GM18873 (cell line): ENCODE measurements at regions not wholly inside any gene's neighbourhood (a gene's known extent, or its start where the extent isn't known, plus 50 kb on each side); places are given as distances from the start of the nearest gene placed in this dataset.
"Not testable (repeated sequence)": the region's sequence is repeated elsewhere in the genome, so short reads cannot be mapped to it uniquely, and the experiment has no call there.

Source experiments
- ATAC-seq: cut with Tn5 transposase; IDR thresholded peaks from one replicate; pipeline ENCODE4 v1.9.1; 2021; ENCODE audit warnings: mild to moderate bottlenecking, moderate library complexity, moderate number of reproducible peaks; ENCODE audit not compliant: unreplicated experiment, low FRiP score

DNA sequence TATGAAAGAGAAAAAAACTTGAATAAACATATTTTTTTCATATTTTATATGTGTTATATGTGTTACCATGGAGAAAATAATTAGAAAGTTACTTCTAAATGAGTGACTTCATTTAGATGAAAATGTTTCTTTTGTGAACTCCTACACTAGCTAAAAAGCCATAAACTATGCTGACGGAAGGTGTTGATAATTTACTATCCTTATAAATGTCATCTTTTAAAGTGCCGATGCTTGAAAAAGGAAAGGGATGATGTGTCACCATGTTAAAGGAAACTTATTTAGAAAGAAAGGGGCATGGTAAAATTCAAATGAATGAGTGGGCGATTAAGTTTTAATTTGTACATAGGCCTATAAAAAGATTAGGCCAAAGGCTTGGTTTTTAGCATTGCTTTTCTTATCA is 133.8 kb downstream of the SPRY1 start:
- ATAC-seq = no peak

DNA sequence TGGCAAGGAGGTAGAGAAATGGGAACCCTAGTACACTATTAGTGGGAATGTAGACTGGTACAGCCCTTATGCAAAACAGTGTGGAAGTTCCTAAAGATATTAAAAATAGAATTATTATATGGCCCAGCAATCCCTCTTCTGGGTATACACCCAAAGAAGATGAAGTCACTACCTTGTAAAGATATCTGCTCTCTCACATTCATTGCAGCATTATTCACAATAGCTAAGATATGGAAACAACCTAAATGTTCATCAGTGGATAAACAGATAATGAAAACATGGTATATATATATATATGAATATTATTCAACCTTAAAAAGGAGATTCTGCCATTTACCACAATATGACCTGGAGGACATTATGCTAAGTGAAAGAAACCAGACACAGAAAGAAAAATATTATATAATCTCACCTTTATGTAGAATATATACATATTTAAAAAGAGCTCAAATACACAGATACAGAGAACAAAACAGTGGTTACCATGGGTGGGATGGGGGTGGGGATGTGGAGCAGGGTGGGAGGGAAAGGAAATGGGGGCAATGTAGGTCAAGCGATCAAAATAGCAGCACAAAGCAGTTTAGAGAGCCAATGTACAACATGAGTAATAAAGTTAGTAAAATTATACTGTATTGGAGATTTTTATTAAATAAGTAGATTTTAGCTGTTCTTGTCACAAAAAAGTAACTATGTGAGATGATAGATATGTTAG is 138.6 kb downstream of the SPRY1 start:
- ATAC-seq = no peak

DNA sequence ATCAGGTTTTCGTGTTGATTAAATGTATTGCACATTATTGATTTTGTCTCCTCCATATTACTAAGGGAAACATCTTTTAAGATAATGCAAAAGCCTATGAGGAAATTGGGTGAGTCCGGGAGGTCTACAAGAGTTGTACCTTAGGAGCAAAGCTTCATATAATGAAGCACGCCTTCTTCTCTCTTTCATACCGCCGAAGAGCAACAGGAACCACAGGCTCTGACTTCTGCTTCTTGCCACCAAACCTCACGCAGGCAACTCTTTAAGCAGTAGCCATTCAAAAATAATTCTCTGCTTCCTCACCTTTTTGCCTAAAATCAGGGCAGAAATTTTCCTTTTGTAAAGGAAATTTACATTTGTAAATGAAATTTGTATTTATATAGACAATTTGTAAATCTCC is 139.6 kb downstream of the SPRY1 start:
- ATAC-seq = peak; percentile 63

DNA sequence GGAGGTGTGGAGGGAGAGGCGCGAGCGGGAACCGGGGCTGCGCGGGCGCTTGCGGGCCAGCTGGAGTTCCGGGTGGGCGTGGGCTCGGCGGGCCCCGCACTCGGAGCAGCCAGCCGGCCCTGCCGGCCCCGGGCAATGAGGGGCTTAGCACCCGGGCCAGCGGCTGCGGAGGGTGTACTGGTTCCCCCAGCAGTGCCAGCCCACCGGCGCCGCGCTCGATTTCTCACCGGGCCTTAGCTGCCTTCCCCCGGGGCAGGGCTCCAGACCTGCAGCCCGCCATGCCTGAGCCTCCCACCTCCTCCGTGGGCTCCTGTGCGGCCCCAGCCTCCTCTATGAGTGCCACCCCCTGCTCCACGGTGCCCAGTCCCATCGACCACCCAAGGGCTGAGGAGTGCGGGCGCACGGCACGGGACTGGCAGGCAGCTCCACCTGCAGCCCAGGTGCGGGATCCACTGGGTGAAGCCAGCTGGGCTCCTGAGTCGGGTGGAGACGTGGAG is 141.4 kb downstream of the SPRY1 start:
- not testable (repeated sequence) for ATAC-seq

DNA sequence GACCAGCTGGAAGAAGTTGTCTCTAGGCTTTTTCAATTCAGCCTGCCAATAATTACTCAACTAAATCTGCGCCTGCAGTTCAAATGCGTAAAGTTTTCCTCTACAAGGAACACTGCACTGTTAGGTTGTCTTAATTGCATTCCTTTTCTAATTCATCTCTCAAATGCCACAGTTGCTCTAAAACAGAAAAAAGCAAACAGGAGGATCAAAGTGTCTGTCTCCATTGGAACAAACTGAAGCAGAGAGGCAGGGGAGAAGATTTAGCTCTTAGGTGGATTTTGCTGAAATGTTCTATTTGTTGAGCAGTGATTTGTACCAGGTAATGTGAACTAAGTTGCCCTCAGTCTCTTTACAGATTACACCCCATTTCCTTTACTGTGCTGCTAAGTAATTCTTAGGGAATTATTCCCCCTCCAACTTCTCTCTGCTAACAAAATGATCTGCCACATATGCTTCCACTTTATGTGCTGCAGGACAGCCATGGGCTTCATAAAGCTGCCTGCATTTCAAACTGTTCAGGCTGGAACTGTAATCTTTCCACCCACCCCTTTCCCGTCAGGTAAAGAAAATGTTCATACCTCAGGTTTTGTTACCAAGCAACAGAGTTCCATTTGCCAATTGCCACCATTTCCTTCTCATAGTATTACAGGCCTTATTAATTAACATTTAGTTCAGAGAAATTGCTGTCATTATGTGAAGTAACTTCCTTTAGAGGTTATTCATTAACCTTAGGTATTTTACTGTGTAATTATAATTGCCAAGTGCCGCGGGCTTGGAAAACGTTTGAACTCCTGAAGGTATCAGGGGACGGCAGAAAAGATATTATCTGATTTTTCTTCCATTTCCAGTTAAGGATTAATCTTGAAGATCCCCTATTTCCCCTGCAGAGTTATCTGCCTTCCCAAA is 149.3 kb downstream of the SPRY1 start:
- ATAC-seq = no peak

DNA sequence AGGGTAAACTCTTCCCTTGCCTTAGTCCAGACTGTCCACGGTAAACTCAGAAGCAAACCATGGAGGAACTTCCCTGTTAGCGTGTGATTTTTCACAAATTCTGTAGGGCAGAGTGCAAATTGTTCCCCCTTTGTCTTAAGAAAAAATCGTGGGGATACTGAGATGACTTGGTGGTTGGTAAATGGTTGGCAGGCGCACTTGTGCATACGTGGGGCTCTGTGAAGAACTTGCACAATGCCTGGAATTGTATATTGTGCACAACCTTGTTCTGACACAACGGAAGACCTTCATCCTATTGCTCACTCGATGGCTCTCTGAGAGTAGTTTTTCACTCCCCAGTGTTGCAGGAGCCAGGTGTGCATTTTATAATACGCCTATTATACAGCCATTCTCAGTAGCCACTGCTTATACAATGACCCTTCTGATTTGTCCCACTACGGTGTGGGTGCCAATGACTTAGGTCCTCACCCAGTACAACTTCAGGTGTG is 150.0 kb downstream of the SPRY1 start:
- ATAC-seq = no peak

DNA sequence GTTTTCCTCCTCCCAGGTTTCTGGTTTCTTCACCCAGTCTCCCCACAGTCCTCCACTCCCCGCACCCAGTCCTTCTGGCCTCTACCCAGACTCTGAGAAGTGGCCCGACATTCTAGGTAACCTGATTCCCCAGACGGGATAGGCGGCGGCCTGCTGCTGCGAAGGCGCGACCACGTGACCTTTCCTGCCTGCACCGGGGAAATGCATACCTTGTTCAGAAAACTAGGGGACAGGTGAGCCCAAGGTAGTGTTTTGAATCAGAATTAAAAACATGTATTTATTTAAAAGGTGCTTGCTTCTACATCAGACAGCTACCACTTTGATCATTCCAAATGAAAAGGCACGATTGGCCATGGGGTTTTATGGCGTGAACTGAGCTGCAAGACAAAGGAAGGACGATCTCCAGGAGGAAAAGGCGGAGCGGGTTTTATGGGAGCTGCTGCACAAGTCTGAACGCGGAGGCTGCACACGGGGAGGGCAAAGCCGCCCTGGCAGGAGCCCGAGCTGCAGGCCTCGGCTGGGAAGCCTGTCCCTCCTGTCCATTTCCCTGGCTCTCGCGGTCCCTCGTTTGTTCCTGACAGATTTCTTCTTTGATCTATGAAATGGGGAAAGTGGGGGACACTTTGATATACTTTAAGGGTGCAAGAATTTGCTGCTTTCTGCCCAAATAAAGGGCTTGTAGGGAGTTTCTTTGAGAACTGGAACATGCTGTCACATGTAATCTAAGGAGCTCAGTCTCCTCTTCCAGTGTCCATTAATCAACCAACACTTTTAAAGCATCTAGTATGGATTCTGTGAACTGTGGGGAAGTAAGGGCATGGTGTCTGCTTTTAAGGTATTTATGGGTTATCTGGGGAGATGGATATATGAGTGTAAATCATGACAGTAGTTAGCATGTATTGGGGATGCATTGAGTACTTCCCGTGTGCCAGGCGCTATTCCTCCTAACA is 150.9 kb downstream of the SPRY1 start:
- no peak for ATAC-seq

DNA sequence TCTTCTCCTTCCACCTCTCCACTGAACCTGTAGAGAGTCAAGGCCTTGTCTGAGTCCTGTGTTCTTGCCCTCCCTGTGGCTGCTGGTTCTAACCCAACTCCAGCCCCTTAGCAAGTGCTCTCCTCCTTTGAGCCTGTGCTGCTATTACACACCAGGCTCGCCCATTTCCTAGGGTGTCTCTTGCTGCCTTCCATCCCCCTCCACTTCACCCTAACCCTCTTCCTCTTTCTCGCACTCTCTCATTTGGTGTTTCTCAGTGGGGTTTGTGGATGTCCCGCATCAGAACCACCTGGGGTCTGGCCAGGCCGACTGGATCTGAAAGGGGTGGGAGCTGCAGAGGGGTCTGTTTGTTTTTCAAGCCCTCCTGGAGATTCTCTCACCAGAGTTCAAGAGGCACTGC is 156.7 kb downstream of the SPRY1 start:
- no peak for ATAC-seq

DNA sequence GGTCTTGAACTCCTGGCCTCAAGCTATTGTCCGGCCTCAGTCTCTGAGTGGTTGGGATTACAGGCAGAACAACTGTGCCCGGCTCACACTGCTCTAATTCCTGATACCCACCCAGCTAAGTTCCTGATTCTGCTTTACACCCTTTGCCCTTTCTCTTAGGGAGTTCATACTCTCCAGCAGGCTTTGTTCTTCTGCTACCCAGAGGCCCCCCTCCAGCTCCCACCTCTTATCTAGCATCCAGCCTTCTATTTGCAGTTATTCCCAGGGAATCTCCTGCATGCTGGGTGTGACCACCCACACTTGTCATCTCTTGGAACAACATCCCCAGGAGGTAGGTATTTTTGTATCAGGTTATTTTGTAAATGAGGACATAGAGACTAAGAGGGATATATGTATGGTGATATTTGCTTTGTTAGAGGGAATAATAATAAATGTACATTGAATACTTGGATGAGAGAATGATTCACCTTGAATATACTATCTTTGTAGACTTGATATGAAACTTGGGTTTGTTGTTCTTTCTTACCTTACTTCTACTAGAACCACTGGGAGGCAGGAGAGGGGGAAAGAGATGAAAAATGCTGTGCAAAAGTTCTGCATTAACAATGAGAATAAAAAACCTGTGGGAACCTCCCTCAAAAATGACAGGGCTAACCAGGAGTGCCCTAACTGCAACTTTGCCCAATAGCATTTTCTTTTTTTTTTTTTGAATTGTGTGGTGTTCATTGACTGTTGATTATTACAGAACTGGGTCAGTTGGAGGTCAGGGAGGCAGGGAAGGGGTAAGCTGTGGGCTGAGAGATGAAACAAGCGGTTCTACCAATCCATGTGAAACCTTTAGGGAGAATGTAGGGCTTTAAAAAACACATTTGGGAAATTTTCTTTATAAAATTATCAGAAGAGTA is 157.4 kb downstream of the SPRY1 start:
- ATAC-seq = no peak

DNA sequence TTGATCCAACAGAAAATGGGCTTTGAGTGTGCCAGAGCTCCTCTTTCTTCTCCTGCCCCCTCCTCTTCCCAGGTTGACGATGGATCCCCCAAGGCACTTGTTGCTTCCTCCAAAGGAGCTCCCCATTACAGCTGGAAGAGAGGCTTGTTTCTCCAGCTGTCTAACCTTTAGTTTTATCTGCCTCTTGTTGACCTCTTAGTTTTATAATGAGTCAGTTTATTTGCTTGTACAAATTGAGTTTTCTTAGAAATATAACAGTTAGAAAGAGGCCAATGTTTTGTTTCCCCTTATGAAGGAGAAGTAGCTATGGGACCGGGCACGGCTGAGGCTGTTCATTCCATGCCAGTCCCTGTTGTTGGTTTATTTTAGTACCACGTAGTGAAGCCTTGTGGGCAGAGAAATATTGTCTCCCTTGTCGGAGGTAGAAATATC is 158.2 kb downstream of the SPRY1 start:
- no peak for ATAC-seq

DNA sequence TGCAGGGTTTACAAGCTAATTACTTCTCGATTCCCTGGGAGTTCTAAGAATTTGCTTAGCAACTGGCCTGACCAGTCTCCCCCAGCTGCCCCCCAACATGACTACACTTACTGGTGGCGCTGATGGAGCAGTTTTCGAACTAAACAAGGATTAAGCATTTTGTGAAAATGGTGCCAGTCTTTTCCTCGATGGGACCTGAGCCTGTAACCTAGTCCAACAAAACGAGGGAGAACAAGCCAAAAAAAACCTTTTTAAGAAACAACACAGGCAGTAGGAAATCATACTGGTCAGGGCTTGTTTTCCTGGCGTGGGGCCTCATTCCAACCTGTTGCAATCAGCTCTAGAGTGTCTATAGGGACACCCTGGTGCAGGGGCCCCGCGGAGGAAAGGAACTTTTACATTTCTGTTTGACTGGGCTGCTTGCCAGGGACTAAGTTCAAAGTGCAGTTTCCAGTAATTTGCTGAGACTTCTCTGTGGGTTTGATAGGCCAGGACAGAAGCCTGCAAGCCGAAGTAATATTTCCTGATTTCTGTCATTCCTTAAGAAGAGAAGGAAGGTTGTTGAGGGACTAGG is 158.7 kb downstream of the SPRY1 start:
- ATAC-seq = no peak

DNA sequence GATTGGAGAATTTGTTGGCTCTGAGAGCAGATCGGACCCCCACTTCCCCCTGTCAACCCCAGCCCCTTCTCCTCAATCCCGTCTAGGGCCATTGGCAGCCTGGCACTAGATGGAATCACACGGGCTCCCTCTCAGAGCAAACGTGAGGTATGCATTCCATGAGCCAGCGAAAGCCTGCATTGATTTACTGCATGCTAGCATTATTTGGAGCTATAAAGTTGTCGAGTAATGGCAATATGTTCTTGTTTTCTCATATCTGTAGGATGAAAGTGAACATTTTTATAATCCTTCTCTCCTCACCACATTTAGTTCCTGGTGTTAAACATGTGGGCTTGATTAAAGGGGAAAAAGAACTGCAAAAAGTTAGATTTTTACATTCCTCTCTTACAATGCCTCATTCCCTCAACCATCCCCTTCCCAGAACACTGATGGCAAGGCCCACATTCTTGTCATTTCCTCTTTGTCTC is 159.2 kb downstream of the SPRY1 start:
- no peak for ATAC-seq

DNA sequence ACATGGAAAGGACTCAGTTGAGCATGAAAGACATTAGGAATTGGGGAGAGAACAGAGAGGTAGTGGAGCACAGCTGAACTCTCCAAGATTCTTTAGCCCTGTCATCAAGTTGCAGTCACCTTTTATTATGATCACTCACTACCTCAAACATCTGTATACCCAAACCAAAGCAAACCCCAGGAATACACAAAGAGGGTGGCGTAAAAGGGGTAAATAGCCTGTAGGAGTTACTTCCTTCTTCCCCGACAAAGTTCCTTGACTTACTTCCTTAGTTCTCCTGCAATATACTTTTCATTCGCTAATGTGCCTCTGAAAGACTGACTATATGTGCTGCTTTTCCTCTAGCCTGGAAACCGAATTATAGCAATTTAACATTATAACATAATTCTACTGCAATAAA is 159.9 kb downstream of the SPRY1 start:
- ATAC-seq = no peak

DNA sequence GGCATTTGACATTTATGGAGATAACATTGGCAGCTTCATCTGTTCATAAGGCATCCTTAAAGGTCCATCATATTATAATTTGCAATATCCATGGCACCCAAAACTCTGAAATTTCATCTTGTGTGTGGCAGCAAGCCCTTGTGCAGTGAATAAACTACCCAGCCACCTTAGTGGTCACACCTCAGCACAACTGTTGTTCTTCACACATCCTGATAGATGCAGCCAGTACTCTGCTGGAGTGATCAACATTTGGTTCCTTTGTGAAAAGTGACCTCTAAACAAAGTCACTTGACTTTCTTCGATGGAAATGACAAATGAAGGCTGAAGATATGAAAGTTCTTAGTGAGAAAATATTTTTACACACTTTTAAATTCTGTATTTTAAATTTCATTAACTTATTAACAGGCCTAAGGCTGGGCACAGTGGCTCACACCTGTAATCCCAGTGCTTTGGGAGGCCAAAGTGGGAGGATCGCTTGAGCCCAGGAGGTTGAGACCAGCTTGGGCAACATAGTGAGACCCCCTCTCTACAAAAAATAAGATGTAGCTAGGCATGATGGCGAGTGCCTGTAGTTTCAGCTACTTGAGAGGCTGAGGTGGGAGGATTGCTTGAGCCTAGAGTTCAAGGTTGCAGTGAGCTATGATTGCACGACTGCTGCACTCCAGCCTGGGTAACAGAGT is 161.4 kb downstream of the SPRY1 start:
- ATAC-seq = no peak

DNA sequence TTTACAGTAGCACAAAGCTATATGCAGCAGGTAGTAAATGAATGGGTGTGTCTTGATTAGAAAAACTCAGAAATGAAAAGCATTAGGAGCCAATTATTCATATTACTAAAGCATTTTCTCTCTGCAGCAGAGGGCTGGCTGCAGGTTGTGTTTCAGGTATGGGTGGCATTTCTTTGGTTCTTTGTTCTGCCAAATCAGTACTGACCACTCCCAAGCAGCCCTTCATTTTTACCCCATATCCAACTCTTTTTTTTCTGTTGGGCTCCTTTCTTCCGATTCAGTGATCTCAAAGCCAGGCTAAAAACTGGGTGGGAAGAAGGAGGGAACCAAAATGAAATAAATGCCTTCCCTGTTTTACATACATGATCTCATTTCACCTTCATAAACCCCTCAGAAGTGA is 162.3 kb downstream of the SPRY1 start:
- no peak for ATAC-seq

DNA sequence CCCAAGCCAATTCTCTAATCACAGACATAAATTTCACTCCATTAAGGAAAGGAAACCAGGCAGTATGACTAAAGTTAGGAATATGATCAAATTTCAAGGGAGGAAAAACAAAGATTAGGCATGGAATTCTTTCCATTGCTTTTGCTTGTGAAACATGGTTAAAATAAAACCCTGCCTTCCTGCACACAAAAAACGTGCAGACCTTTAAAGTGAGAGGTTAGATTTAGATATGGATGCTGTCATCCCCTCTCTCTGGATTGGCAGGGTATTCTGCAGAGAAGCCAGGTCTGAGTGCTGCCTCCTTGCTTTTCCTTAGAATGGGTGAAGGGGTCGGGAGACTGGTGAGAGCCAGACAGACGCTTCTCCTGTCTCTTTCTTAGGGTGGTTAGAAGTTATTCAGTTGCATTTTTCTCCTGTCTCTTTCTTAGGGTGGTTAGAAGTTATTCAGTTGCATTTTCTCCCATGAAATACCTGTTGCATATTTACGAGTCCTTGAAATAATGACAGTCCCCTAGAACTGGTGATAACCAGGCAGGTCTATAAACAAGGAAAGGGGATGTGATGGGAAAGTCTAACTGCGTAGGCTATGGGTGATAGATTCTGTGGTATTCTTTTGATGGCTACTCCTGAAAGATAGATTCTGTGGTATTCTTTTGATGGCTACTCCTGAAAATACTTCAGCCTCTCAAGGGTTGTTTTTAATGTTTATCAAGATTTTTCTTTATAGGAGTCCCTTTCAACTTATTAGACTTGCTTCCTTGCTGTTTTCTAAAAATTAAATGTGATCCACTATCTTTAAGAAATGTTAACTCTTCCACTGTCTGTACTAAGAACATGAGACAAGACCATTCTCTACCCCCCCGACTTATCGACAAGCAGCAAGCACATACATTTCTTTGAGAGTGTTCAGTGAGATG is 163.6 kb downstream of the SPRY1 start:
- no peak for ATAC-seq

DNA sequence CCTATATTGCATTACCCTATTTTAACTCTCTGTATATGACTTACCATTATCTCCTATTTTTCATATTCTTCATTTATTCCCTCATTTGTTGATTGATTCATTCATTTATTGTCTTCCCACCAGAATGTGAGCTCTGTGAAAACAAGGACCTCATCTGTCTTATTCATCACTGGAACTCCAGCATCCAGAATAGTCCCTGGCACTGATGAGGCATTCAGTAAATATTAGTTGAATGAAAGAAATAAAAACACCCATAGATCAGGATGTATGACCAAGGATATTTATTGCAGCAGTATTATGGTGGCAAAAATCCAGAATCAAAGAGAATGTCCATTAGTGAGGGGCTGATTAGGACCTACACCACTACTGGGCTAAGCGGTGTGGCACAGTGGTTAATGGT is 164.9 kb downstream of the SPRY1 start:
- ATAC-seq = no peak
